ENCODE measurements at regions not wholly inside any gene's neighbourhood (a gene's known extent, or its start where the extent isn't known, plus 50 kb on each side); places are given as distances from the start of the nearest gene placed in this dataset.
"Not testable (repeated sequence)": the region's sequence is repeated elsewhere in the genome, so short reads cannot be mapped to it uniquely, and the experiment has no call there.

GRCh38 chr3:167008791-167009190 lies 371.3 kb downstream of the ZBBX start:
- TF ChIP-seq CTCF (conservative IDR thresholded peaks at IDR 0.05; ENCODE audit: low read depth, low read length), result no peak
- no peak for DNase-seq (ENCODE audit: low read depth)
- no peak overlapping the region for H3K4me3 ChIP-seq (ENCODE audit: low read length)

GRCh38 chr3:167001374-167001773 lies 378.7 kb downstream of the ZBBX start:
- no peak for DNase-seq (ENCODE audit: low read depth)
- TF ChIP-seq CTCF (conservative IDR thresholded peaks at IDR 0.05; ENCODE audit: low read depth, low read length), result no peak
- no peak overlapping the region for H3K4me3 ChIP-seq (ENCODE audit: low read length)

GRCh38 chr3:166993015-166993630 lies 387.0 kb downstream of the ZBBX start:
- H3K4me3 ChIP-seq (ENCODE audit: low read length), result no peak overlapping the region
- TF ChIP-seq CTCF (conservative IDR thresholded peaks at IDR 0.05; ENCODE audit: low read depth, low read length), result no peak
- no peak for DNase-seq (ENCODE audit: low read depth)

GRCh38 chr3:166986000-166986399 lies 394.1 kb downstream of the ZBBX start:
- TF ChIP-seq CTCF (conservative IDR thresholded peaks at IDR 0.05; ENCODE audit: low read depth, low read length), result no peak
- no peak overlapping the region for H3K4me3 ChIP-seq (ENCODE audit: low read length)
- DNase-seq (ENCODE audit: low read depth), result no peak

GRCh38 chr3:166975796-166976195 lies 404.3 kb downstream of the ZBBX start:
- not testable (repeated sequence) for H3K4me3 ChIP-seq (ENCODE audit: low read length)

GRCh38 chr3:166967714-166968113 lies 412.4 kb downstream of the ZBBX start:
- not testable (repeated sequence) for DNase-seq (ENCODE audit: low read depth)

More at GRCh38 chr3:166975796-166976195, 404.3 kb downstream of the ZBBX start:
- DNase-seq (ENCODE audit: low read depth), result not testable (repeated sequence)

GRCh38 chr3:166962911-166963310 lies 417.2 kb downstream of the ZBBX start:
- no peak for DNase-seq (ENCODE audit: low read depth)
- TF ChIP-seq CTCF (conservative IDR thresholded peaks at IDR 0.05; ENCODE audit: low read depth, low read length), result no peak
- no peak overlapping the region for H3K4me3 ChIP-seq (ENCODE audit: low read length)

More at GRCh38 chr3:166967714-166968113, 412.4 kb downstream of the ZBBX start:
- not testable (repeated sequence) for H3K4me3 ChIP-seq (ENCODE audit: low read length)

GRCh38 chr3:166957121-166957520 lies 423.0 kb downstream of the ZBBX start:
- no peak for DNase-seq (ENCODE audit: low read depth)
- no peak overlapping the region for H3K4me3 ChIP-seq (ENCODE audit: low read length)
- no peak for TF ChIP-seq CTCF (conservative IDR thresholded peaks at IDR 0.05; ENCODE audit: low read depth, low read length)
